Astrocyte of the spinal cord (primary cell): ENCODE measurements at regions not wholly inside any gene's neighbourhood (a gene's known extent, or its start where the extent isn't known, plus 50 kb on each side); places are given as distances from the start of the nearest gene placed in this dataset.

Source experiments
- DNase-seq: peaks from one replicate; pipeline ENCODE4 v3.0.0; 2011; ENCODE audit warnings: low read depth, low spot score
- H3K4me3 ChIP-seq: 2 replicates; pipeline ENCODE4 v1.5.1; 2011; ENCODE audit warnings: low read depth, mild to moderate bottlenecking, low read length, moderate library complexity
- CTCF ChIP-seq: IDR thresholded peaks from 2 replicates; pipeline ENCODE4 v1.5.1; 2012; ENCODE audit warnings: low read depth, mild to moderate bottlenecking, low read length, inconsistent platforms
- in situ Hi-C: cut with HindIII; loops from 2 replicates; pipeline ENCODE4 v1.10.0; 2017; ENCODE audit warnings: low sequenced_read_pairs

- TF ChIP-seq CTCF, result no peak
- H3K4me3 ChIP-seq, result no peak overlapping the region
- no peak for DNase-seq
- in situ Hi-C loops, result no loop called here
Measured at GRCh38 chr17:70892527-70892926, 723.2 kb downstream of the KCNJ2 start.

GRCh38 chr17:70896843-70897242 is 727.5 kb downstream of the KCNJ2 start:
- H3K4me3 ChIP-seq, result no peak overlapping the region
- DNase-seq, result no peak
- in situ Hi-C loops, result no loop called here
- TF ChIP-seq CTCF, result no peak

- in situ Hi-C loops, result no loop called here
- TF ChIP-seq CTCF, result no peak
- H3K4me3 ChIP-seq, result no peak overlapping the region
- DNase-seq, result no peak
Measured at GRCh38 chr17:70897446-70897845, 728.1 kb downstream of the KCNJ2 start.

- TF ChIP-seq CTCF, result no peak
- in situ Hi-C loops, result no loop called here
- no peak overlapping the region for H3K4me3 ChIP-seq
- no peak for DNase-seq
Measured at GRCh38 chr17:70901870-70902269, 732.5 kb downstream of the KCNJ2 start.

GRCh38 chr17:70905796-70906195 is 736.5 kb downstream of the KCNJ2 start:
- peak; percentile 99 for DNase-seq
- no peak overlapping the region for H3K4me3 ChIP-seq
- no peak for TF ChIP-seq CTCF
- in situ Hi-C loops, result no loop called here

- H3K4me3 ChIP-seq, result no peak overlapping the region
- peak; percentile 77 for DNase-seq
- in situ Hi-C loops, result no loop called here
- no peak for TF ChIP-seq CTCF
Measured at GRCh38 chr17:70906808-70907207, 737.5 kb downstream of the KCNJ2 start.
